ENCODE measurements at regions not wholly inside any gene's neighbourhood (a gene's known extent, or its start where the extent isn't known, plus 50 kb on each side); places are given as distances from the start of the nearest gene placed in this dataset.

- TF ChIP-seq CTCF (IDR thresholded peaks at IDR 0.05) = no peak
- TF ChIP-seq POLR2A (IDR thresholded peaks at IDR 0.05) = no peak
These were observed 912.8 kb downstream of the GALC start for GRCh38 chr14:87080146-87080545.

Data from thyroid gland (tissue), 4 donors.